ENCODE measurements at regions not wholly inside any gene's neighbourhood (a gene's known extent, or its start where the extent isn't known, plus 50 kb on each side); places are given as distances from the start of the nearest gene placed in this dataset.

DNA sequence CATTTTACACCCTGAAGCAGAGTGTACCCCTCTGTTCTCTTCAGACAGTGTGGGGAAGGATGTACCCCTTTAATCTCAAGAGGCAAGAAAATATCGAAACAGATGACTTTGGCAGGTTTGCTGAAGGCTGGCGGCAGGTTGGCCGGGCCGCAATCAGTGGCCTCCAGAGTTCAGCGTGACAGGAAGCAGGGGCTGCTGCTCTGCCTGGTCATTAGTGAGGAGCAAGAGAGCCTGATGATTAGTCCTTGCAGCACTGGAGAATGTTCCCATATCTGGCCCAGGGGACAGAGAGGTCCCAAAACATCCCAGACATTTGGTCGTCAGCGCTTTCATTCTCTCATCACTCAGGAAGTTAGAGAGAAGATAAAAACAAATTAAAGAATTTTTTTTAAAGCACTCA lies 352.8 kb downstream of the SPRY1 start:
- H3K36me3 Mint-ChIP-seq = peaks cover 3% of the 10 kb centered on the region; the same call in 1 of the 2 replicates
- DNase-seq (ENCODE audit: low spot score) (no peak), ATAC-seq (no peak)
- CTCF ChIA-PET = interaction anchor here (1.1 kb wide), 1 partner anchor 23 kb away, joined by 5 read pairs; no protein-coding TSS in a partner anchor
- peaks cover 33% of the 10 kb centered on the region for H3K4me1 Mint-ChIP-seq
- H3K4me3 Mint-ChIP-seq = no peak overlapping the region
- peak overlapping the region; percentile 18; the same call in 1 of the 2 replicates for H3K27ac Mint-ChIP-seq
- TF ChIP-seq, protein P1, sequence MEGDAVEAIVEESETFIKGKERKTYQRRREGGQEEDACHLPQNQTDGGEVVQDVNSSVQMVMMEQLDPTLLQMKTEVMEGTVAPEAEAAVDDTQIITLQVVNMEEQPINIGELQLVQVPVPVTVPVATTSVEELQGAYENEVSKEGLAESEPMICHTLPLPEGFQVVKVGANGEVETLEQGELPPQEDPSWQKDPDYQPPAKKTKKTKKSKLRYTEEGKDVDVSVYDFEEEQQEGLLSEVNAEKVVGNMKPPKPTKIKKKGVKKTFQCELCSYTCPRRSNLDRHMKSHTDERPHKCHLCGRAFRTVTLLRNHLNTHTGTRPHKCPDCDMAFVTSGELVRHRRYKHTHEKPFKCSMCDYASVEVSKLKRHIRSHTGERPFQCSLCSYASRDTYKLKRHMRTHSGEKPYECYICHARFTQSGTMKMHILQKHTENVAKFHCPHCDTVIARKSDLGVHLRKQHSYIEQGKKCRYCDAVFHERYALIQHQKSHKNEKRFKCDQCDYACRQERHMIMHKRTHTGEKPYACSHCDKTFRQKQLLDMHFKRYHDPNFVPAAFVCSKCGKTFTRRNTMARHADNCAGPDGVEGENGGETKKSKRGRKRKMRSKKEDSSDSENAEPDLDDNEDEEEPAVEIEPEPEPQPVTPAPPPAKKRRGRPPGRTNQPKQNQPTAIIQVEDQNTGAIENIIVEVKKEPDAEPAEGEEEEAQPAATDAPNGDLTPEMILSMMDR (IDR thresholded peaks at IDR 0.05) = no peak
- TF ChIP-seq ZNF232 (CRISPR knock-in tag; IDR thresholded peaks at IDR 0.05) = no peak
- TF ChIP-seq, protein P2, sequence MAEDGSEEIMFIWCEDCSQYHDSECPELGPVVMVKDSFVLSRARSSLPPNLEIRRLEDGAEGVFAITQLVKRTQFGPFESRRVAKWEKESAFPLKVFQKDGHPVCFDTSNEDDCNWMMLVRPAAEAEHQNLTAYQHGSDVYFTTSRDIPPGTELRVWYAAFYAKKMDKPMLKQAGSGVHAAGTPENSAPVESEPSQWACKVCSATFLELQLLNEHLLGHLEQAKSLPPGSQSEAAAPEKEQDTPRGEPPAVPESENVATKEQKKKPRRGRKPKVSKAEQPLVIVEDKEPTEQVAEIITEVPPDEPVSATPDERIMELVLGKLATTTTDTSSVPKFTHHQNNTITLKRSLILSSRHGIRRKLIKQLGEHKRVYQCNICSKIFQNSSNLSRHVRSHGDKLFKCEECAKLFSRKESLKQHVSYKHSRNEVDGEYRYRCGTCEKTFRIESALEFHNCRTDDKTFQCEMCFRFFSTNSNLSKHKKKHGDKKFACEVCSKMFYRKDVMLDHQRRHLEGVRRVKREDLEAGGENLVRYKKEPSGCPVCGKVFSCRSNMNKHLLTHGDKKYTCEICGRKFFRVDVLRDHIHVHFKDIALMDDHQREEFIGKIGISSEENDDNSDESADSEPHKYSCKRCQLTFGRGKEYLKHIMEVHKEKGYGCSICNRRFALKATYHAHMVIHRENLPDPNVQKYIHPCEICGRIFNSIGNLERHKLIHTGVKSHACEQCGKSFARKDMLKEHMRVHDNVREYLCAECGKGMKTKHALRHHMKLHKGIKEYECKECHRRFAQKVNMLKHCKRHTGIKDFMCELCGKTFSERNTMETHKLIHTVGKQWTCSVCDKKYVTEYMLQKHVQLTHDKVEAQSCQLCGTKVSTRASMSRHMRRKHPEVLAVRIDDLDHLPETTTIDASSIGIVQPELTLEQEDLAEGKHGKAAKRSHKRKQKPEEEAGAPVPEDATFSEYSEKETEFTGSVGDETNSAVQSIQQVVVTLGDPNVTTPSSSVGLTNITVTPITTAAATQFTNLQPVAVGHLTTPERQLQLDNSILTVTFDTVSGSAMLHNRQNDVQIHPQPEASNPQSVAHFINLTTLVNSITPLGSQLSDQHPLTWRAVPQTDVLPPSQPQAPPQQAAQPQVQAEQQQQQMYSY (CRISPR knock-in tag; IDR thresholded peaks at IDR 0.05) = no peak
- no peak for TF ChIP-seq RORB (CRISPR knock-in tag; IDR thresholded peaks at IDR 0.05)
- TF ChIP-seq HMGA2 (CRISPR knock-in tag; IDR thresholded peaks at IDR 0.05) = no peak
- TF ChIP-seq TP53 (CRISPR knock-in tag; IDR thresholded peaks at IDR 0.05) = no peak
- no peak for TF ChIP-seq CREB1 (CRISPR knock-in tag; IDR thresholded peaks at IDR 0.05)
- TF ChIP-seq, protein P3, sequence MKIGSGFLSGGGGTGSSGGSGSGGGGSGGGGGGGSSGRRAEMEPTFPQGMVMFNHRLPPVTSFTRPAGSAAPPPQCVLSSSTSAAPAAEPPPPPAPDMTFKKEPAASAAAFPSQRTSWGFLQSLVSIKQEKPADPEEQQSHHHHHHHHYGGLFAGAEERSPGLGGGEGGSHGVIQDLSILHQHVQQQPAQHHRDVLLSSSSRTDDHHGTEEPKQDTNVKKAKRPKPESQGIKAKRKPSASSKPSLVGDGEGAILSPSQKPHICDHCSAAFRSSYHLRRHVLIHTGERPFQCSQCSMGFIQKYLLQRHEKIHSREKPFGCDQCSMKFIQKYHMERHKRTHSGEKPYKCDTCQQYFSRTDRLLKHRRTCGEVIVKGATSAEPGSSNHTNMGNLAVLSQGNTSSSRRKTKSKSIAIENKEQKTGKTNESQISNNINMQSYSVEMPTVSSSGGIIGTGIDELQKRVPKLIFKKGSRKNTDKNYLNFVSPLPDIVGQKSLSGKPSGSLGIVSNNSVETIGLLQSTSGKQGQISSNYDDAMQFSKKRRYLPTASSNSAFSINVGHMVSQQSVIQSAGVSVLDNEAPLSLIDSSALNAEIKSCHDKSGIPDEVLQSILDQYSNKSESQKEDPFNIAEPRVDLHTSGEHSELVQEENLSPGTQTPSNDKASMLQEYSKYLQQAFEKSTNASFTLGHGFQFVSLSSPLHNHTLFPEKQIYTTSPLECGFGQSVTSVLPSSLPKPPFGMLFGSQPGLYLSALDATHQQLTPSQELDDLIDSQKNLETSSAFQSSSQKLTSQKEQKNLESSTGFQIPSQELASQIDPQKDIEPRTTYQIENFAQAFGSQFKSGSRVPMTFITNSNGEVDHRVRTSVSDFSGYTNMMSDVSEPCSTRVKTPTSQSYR (CRISPR knock-in tag; IDR thresholded peaks at IDR 0.05) = no peak
- TF ChIP-seq ESRRA (CRISPR knock-in tag; IDR thresholded peaks at IDR 0.05; ENCODE audit: borderline replicate concordance) = no peak
- TF ChIP-seq ZNF138 (CRISPR knock-in tag; conservative IDR thresholded peaks at IDR 0.05) = no peak
- POLR2A ChIA-PET = interaction anchor here (0.6 kb wide), 1 partner anchor 209 kb away, joined by 3 read pairs; no protein-coding TSS in a partner anchor
- peaks cover 8% of the 10 kb centered on the region; the same call in 1 of the 2 replicates for H3K9me3 Mint-ChIP-seq
- H3K27me3 Mint-ChIP-seq (ENCODE audit: low read depth) = no peaks in the 10 kb centered on the region

DNA sequence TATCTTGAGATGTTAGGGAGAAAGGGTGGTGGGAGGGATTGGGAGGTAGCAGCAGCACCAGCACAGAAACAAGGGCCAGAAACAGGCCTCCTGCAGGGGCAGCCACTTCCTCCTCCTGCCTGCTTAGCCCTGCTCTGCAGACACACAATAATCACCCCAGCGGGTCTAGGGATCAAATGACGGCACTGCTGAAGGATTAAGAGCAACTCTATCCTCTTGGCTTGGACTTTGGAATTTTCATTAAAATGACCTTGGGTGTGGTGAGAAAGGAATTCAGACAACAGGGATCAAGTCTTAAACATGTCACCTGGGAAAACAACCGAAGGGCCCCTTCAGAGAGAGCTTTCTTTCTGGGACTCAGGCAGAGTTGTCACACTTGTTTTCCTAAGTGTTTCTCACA lies 353.4 kb downstream of the SPRY1 start:
- H3K27me3 Mint-ChIP-seq (ENCODE audit: low read depth) = no peaks in the 10 kb centered on the region
- ATAC-seq (peak; percentile 88), DNase-seq (ENCODE audit: low spot score) (peak; percentile 44)
- peaks cover 3% of the 10 kb centered on the region; the same call in 1 of the 2 replicates for H3K36me3 Mint-ChIP-seq
- ChIA-PET CTCF (no interaction called here), POLR2A (no interaction called here)
- H3K27ac Mint-ChIP-seq = peak overlapping the region; percentile 93
- H3K4me1 Mint-ChIP-seq = peaks cover 30% of the 10 kb centered on the region
- H3K4me3 Mint-ChIP-seq = no peak overlapping the region
- peaks cover 8% of the 10 kb centered on the region; the same call in 1 of the 2 replicates for H3K9me3 Mint-ChIP-seq
- no peak for TF ChIP-seq TCF7 (CRISPR knock-in tag; IDR thresholded peaks at IDR 0.05; ENCODE audit: low read depth)
- TF ChIP-seq, protein P4, sequence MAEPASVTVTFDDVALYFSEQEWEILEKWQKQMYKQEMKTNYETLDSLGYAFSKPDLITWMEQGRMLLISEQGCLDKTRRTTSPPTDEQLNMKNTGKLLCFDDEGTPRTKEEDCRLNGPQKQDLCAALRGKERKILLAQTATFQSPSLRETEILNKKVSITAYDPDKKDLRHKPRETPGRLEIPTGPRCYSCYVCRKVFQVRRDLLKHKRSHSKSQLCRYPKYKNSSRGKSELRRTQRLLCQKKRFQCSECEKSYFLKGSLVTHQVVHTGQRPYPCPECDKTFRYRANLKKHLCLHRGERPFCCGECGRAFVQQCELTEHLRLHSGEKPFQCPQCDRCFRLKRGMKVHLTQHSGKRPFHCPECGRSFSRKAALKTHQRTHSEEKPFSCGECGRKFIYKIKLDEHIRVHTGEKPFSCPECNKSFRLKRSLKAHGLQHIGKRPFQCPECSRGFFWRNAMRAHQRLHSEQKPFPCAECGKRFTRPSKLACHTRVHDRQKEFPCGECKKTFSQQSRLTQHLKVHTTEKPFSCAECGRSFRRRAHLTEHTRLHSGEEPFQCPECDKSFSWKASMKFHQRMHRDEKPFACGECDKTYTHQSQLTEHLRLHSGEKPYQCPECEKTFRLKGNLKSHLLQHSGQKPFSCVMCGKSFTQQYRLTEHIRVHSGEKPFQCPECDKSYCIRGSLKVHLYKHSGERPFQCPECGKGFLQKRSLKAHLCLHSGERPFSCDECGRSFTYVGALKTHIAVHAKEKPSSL (CRISPR knock-in tag; conservative IDR thresholded peaks at IDR 0.05) = no peak
- TF ChIP-seq, protein P5, sequence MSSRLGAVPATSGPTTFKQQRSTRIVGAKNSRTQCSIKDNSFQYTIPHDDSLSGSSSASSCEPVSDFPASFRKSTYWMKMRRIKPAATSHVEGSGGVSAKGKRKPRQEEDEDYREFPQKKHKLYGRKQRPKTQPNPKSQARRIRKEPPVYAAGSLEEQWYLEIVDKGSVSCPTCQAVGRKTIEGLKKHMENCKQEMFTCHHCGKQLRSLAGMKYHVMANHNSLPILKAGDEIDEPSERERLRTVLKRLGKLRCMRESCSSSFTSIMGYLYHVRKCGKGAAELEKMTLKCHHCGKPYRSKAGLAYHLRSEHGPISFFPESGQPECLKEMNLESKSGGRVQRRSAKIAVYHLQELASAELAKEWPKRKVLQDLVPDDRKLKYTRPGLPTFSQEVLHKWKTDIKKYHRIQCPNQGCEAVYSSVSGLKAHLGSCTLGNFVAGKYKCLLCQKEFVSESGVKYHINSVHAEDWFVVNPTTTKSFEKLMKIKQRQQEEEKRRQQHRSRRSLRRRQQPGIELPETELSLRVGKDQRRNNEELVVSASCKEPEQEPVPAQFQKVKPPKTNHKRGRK (CRISPR knock-in tag; IDR thresholded peaks at IDR 0.05; ENCODE audit: borderline replicate concordance) = no peak
- no peak for TF ChIP-seq ESRRA (CRISPR knock-in tag; IDR thresholded peaks at IDR 0.05; ENCODE audit: borderline replicate concordance)
- TF ChIP-seq, protein P6, sequence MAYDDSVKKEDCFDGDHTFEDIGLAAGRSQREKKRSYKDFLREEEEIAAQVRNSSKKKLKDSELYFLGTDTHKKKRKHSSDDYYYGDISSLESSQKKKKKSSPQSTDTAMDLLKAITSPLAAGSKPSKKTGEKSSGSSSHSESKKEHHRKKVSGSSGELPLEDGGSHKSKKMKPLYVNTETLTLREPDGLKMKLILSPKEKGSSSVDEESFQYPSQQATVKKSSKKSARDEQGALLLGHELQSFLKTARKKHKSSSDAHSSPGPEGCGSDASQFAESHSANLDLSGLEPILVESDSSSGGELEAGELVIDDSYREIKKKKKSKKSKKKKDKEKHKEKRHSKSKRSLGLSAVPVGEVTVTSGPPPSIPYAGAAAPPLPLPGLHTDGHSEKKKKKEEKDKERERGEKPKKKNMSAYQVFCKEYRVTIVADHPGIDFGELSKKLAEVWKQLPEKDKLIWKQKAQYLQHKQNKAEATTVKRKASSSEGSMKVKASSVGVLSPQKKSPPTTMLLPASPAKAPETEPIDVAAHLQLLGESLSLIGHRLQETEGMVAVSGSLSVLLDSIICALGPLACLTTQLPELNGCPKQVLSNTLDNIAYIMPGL (CRISPR knock-in tag; IDR thresholded peaks at IDR 0.05) = no peak
- no peak for TF ChIP-seq TP53 (CRISPR knock-in tag; IDR thresholded peaks at IDR 0.05)
- TF ChIP-seq NR3C1 (CRISPR knock-in tag; conservative IDR thresholded peaks at IDR 0.05; ENCODE audit: low read depth) = no peak
- TF ChIP-seq JUN (CRISPR knock-in tag; IDR thresholded peaks at IDR 0.05) = no peak
- TF ChIP-seq, protein P7, sequence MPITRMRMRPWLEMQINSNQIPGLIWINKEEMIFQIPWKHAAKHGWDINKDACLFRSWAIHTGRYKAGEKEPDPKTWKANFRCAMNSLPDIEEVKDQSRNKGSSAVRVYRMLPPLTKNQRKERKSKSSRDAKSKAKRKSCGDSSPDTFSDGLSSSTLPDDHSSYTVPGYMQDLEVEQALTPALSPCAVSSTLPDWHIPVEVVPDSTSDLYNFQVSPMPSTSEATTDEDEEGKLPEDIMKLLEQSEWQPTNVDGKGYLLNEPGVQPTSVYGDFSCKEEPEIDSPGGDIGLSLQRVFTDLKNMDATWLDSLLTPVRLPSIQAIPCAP (CRISPR knock-in tag; IDR thresholded peaks at IDR 0.05) = no peak
- TF ChIP-seq, protein P8, sequence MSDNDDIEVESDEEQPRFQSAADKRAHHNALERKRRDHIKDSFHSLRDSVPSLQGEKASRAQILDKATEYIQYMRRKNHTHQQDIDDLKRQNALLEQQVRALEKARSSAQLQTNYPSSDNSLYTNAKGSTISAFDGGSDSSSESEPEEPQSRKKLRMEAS (CRISPR knock-in tag; IDR thresholded peaks at IDR 0.05) = no peak
- no peak for TF ChIP-seq ZNF232 (CRISPR knock-in tag; IDR thresholded peaks at IDR 0.05)

Data from WTC11 (cell line).